ENCODE measurements at regions not wholly inside any gene's neighbourhood (a gene's known extent, or its start where the extent isn't known, plus 50 kb on each side); places are given as distances from the start of the nearest gene placed in this dataset.

DNA sequence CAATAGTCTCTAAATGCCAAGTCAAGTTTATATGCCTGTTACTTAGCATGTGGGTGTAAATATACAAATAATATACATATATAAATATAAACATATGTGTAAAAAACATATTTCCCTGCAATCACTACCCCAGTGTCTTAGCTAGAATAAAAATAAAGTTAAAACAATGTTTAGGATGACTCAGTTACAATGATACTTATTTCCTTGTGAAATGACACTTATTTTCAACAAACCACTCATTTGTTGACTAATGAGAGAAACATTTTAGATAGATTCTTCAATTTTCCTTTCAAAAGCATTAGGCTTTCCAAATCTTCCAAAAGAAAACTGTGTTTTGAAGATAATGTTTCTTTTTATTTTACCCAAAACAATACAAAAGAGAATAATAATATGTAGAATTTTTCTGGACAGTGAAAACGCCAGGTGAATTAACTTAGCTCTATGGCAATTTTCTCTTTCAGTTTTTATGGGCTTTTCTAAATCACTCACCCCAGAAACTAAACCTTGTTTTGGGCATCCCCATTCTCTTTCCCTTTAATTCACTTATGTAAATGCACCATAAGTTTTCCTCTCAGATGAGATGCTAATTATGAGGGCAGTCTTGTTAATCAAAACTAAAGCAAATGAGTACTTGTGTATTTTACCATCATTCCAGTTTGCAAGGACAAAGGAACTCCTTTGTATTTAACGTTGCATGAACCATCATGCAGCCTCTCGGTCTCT, 465.9 kb downstream of the BCAT1 start:
- 80% methylated on average over 2 of the region's 3 CpGs for WGBS (ENCODE audit: insufficient coverage)
- intact Hi-C loops (cut with micrococcal nuclease) = no loop called here
- DNase-seq = no peak

GRCh38 chr12:24482044-24482443, 466.9 kb downstream of the BCAT1 start:
- WGBS (ENCODE audit: insufficient coverage) = 83% methylated on average over 1 of the region's 3 CpGs
- no peak for TF ChIP-seq CTCF (IDR thresholded peaks at IDR 0.05)
- no peaks in the 10 kb centered on the region for H3K4me1 Mint-ChIP-seq
- no peaks in the 10 kb centered on the region for H3K36me3 Mint-ChIP-seq
- peaks cover 0 to 7% of the 10 kb centered on the region in 2 donors for H3K9me3 Mint-ChIP-seq
- Histone ChIP-seq H3K4me1 (ENCODE audit: control insufficient read depth, insufficient read depth, low read length) (no peaks in the 10 kb centered on the region), H3K9me3 (ENCODE audit: control insufficient read depth, insufficient read depth, low read length) (no peaks in the 10 kb centered on the region), H3K27ac (ENCODE audit: low read length) (no peak overlapping the region), H3K4me3 (ENCODE audit: low read length) (no peak overlapping the region), H3K36me3 (ENCODE audit: control insufficient read depth, insufficient read depth, low read length) (no peaks in the 10 kb centered on the region), H3K27me3 (ENCODE audit: control insufficient read depth, insufficient read depth, low read length) (no peaks in the 10 kb centered on the region)
- DNase-seq (no peak), ATAC-seq (no peak)
- intact Hi-C loops (cut with micrococcal nuclease) = no loop called here
- no peak overlapping the region for H3K27ac Mint-ChIP-seq
- no peaks in the 10 kb centered on the region for H3K27me3 Mint-ChIP-seq (ENCODE audit: low read depth in 2 of 2)
- no peak overlapping the region for H3K4me3 Mint-ChIP-seq

More for the DNA sequence above, 465.9 kb downstream of the BCAT1 start:
- Mint-ChIP-seq H3K27ac (no peak overlapping the region), H3K36me3 (no peaks in the 10 kb centered on the region), H3K4me3 (no peak overlapping the region), H3K4me1 (no peaks in the 10 kb centered on the region), H3K27me3 (ENCODE audit: low read depth in 2 of 2) (no peaks in the 10 kb centered on the region), H3K9me3 (peaks cover 0 to 7% of the 10 kb centered on the region in 2 donors)
- no peak overlapping the region for H3K27ac ChIP-seq (ENCODE audit: low read length)
- no peaks in the 10 kb centered on the region for H3K4me1 ChIP-seq (ENCODE audit: control insufficient read depth, insufficient read depth, low read length)
- TF ChIP-seq CTCF (IDR thresholded peaks at IDR 0.05) = no peak
- H3K4me3 ChIP-seq (ENCODE audit: low read length) = no peak overlapping the region
- no peaks in the 10 kb centered on the region for H3K36me3 ChIP-seq (ENCODE audit: control insufficient read depth, insufficient read depth, low read length)
- H3K27me3 ChIP-seq (ENCODE audit: control insufficient read depth, insufficient read depth, low read length) = no peaks in the 10 kb centered on the region
- ATAC-seq = no peak
- H3K9me3 ChIP-seq (ENCODE audit: control insufficient read depth, insufficient read depth, low read length) = no peaks in the 10 kb centered on the region

DNA sequence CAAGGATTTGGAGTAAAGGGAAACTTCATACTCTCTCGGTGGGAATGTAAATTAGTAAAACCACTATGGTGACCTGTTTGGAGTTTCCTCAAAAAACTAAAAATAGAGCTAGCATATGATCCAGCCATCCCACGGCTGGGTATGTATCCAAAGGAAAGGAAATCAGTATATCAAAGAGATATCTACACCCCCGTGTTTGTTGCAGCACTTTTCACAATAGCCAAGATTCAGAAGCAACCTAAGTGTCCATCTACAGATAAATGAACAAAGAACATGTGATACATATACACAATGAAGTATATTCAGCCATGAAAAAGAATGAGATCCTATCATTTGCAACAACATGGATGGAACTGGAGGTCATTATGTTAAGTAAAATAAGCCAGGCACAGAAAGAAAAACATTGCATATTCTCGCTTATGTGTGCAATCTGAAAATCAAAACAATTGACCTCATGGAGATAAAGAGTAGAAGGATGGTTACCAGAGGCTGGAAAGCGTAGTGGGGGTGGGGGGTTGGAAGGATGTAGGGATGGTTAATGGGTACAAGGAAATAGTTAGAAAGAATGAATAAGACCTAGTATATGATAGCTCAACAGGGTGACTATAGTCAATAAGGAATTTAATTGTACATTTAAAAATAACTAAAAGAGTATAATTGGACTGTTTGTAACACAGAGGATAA, 468.0 kb downstream of the BCAT1 start:
- Histone ChIP-seq H3K4me1 (ENCODE audit: control insufficient read depth, insufficient read depth, low read length) (no peaks in the 10 kb centered on the region), H3K27ac (ENCODE audit: low read length) (no peak overlapping the region), H3K36me3 (ENCODE audit: control insufficient read depth, insufficient read depth, low read length) (no peaks in the 10 kb centered on the region), H3K4me3 (ENCODE audit: low read length) (no peak overlapping the region), H3K9me3 (ENCODE audit: control insufficient read depth, insufficient read depth, low read length) (no peaks in the 10 kb centered on the region), H3K27me3 (ENCODE audit: control insufficient read depth, insufficient read depth, low read length) (no peaks in the 10 kb centered on the region)
- no peak for ATAC-seq
- intact Hi-C loops (cut with micrococcal nuclease) = no loop called here
- no peak for DNase-seq
- Mint-ChIP-seq H3K9me3 (peaks cover 0 to 2% of the 10 kb centered on the region in 2 donors), H3K27ac (no peak overlapping the region), H3K4me1 (no peaks in the 10 kb centered on the region), H3K36me3 (no peaks in the 10 kb centered on the region), H3K4me3 (no peak overlapping the region), H3K27me3 (ENCODE audit: low read depth in 2 of 2) (no peaks in the 10 kb centered on the region)
- WGBS (ENCODE audit: insufficient coverage) = 75% methylated on average over 4 of the region's 5 CpGs
- TF ChIP-seq CTCF (IDR thresholded peaks at IDR 0.05) = no peak
